Coronary artery (tissue), 2 donors: ENCODE measurements at regions not wholly inside any gene's neighbourhood (a gene's known extent, or its start where the extent isn't known, plus 50 kb on each side); places are given as distances from the start of the nearest gene placed in this dataset.
"Not testable (repeated sequence)": the region's sequence is repeated elsewhere in the genome, so short reads cannot be mapped to it uniquely, and the experiment has no call there.

Experiments
- DNase-seq: peaks from one replicate; pipeline ENCODE4 v3.0.0-alpha.2; 2017; ENCODE audit warnings: low spot score
- H3K27ac ChIP-seq, 2 donors: fragments of 200-600 bp; sonication (generic); one replicate each; pipeline ENCODE4 v1.5.1; 2016 to 2019
- H3K4me3 ChIP-seq: fragments of 200-600 bp; sonication (generic); 2 replicates; pipeline ENCODE4 v1.5.1; 2016; ENCODE audit warnings: mild to moderate bottlenecking, moderate library complexity
- TF ChIP-seq, protein P1 (sequence below): fragments of 200-600 bp; sonication (generic); IDR thresholded peaks from one replicate; pipeline ENCODE4 v1.5.1; 2019; ENCODE audit warnings: antibody characterized with exemption

DNA sequence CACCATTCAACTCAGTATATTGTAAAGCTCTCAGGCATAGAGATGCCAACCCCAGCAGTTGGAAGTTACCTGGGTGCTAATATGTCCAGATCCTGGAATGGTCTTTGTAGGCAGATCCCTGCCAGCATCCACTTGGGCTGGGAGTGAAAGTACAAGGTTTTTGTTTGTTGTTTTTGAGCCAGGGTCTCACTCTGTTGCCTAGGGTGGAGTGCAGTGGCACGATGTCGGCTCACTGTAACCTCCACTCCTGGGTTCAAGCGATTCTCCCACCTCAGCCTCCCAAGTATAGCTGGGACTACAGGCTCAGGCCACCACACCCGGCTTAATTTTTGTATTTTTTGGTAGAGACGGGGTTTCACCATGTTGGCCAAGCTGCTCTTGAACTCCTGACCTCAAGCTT, 177.6 kb downstream of the IRF8 start:
- no peak overlapping the region for H3K4me3 ChIP-seq
- no peak for DNase-seq
- no peak overlapping the region for H3K27ac ChIP-seq
- TF ChIP-seq, protein P1, sequence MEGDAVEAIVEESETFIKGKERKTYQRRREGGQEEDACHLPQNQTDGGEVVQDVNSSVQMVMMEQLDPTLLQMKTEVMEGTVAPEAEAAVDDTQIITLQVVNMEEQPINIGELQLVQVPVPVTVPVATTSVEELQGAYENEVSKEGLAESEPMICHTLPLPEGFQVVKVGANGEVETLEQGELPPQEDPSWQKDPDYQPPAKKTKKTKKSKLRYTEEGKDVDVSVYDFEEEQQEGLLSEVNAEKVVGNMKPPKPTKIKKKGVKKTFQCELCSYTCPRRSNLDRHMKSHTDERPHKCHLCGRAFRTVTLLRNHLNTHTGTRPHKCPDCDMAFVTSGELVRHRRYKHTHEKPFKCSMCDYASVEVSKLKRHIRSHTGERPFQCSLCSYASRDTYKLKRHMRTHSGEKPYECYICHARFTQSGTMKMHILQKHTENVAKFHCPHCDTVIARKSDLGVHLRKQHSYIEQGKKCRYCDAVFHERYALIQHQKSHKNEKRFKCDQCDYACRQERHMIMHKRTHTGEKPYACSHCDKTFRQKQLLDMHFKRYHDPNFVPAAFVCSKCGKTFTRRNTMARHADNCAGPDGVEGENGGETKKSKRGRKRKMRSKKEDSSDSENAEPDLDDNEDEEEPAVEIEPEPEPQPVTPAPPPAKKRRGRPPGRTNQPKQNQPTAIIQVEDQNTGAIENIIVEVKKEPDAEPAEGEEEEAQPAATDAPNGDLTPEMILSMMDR, result no peak

DNA sequence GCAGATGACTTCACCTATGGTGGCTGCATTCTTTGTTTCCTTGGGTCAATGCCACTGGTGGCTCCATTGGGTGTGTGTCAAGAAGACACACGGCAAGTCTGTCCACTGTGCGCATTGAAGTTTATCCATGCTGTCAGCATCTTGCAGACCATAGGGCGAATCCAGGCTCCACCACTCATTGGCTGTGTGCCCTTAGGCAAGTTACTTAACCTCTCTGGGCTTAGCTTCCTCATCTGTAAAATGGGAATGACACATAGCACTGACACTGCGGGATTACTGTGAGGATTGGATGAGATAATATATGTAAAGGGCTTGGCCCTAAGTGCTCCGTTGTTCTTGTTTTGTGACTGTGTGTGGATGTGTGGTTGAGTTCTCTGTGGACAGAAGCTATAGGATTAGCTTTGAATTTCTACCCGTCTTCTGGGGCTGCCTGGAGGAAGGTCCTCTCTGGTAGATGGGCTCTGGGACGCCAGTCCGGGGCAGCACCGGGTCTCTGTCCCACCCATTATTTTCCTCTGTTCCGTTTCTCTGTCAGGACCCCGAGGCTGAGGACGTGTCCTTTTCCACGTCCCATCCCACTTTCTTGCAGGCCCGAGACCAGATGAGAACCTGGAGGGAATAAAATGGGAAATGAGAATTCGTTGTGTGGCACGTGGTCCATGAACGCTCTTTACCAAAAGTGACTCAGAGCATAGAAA, 178.4 kb downstream of the IRF8 start:
- Histone ChIP-seq H3K27ac (no peak overlapping the region), H3K4me3 (no peak overlapping the region)
- DNase-seq, result no peak
- TF ChIP-seq, protein P1, result no peak

DNA sequence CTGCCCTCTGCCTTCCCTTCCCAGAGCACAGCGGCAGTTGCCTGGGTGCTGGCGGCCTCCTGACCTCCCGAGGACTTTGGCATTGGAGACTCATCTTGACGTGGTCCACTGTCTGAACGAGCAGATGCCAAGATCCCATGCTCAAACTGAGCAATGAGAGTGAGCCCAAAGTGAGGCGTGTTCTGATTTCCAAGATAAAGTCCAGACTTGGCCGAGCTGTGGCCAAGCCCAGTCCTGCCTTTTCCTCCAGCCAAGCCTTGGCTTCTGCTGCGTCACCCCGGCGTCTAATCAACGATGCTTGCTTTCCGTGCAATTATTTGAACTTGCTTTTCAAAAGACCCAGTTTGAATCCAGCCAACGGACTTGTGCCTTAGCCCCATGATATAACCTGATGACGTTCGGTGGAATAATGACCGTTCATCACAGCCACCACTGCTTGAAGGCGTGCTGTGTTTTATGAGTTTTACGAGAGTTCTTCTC, 179.2 kb downstream of the IRF8 start:
- TF ChIP-seq, protein P1, result no peak
- no peak for DNase-seq
- Histone ChIP-seq H3K4me3 (no peak overlapping the region), H3K27ac (no peak overlapping the region)

DNA sequence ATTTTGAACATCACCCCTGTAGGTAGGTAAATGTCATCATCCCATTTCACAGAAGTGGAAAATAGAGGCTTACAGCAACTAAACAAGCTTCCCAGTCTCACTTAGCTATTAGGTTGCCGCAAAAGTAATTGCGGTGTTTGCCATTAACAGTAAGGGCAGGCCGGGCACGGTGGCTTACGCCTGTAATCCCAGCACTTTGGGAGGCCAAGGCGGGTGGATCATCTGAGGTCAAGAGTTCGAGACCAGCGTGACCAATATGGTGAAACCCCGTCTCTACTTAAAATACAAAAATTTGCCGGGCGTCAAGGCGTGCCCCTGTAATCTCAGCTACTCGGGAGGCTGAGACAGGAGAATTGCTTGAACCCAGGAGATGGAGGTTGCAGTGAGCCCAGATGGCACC, 179.7 kb downstream of the IRF8 start:
- not testable (repeated sequence) for DNase-seq

DNA sequence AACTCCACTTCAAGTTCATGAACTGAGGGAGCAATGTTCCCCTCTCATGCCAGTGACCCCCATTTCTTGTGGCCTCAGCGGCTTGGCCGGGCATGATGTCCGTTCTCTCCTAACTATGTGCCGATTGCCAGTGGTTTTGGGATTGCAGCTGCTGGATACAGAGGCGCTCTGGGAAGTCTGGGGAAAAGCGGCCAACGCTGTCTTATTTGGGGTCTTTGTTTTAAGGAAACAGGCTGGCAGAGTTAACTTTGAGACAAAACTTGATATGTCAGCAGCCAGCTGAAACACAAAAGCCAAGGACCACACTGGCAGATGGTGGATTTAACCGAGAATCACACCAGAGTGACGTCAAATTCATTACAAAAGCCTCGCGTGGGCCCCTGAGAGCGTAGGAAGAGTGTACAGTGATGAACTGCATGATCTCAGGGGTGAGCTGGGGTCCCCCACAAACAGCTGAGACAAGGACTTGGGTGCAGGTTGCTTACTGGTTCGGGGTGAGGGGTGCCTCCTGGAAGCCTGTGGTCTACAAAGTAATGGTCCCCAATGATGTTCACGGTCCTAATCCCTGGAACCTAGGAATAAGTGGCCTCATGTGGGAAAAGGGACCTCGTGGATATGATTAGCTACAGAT, 180.4 kb downstream of the IRF8 start:
- Histone ChIP-seq H3K27ac (no peak overlapping the region), H3K4me3 (no peak overlapping the region)
- TF ChIP-seq, protein P1, result no peak
- DNase-seq, result no peak

More for the DNA sequence above, 179.7 kb downstream of the IRF8 start:
- not testable (repeated sequence) for H3K4me3 ChIP-seq, H3K27ac ChIP-seq

DNA sequence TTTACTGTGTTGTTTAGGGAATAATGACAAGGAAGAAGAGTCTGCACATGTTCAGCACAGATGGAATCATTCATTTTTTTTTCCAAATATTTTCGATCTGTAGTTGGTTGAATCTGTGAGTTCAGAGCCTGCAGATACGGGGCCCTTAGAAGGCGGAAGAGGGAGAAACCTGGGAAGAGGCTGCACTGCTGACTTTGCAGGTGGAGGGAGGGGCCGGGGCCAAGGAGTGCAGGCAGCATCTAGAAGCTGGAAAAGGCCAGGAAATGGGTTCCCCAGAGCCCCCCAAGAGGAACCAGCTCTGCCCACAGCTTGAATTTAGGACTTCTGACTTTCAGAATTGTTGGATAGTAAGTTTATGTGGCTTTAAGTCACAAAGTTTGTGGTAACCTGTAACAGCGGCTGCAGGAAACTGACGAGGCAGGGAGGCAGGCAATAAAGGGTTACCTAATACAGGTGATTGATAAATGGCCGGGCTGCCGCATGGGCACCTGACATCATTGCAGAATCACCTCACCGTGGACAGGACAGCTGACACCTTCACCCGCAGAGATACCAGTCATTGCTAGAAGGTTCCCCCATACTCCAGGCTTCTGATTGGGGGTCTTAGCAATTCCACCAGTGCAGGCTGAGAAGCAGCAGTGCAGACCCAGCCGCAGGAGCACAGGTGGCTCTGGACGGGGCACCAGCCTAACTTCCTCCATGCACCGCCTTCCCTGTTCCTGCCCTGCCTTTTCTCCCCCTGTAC, 181.3 kb downstream of the IRF8 start:
- peak; percentile 8 for DNase-seq
- H3K27ac ChIP-seq, result no peak overlapping the region
- TF ChIP-seq, protein P1, result no peak
- no peak overlapping the region for H3K4me3 ChIP-seq

DNA sequence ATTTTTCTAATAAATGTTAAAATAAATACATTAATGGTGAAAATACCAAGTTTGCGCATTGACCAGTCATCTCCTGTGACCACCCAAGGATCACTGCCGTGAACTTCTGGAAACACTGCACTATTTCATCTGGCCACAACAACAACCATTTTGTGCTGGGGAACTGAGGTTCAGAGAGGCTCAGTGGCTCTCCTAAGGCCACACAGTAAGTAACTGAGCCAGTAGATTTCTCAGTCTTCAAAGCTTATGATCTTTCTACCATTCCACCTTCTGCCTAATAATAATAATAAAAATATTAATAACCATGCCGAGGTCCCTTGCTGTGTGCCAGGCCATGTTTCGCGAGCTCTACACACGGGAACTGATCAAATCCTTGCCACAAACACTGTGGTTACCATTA, 182.0 kb downstream of the IRF8 start:
- Histone ChIP-seq H3K27ac (no peak overlapping the region), H3K4me3 (no peak overlapping the region)
- TF ChIP-seq, protein P1, result no peak
- DNase-seq, result no peak
